Prostate gland (tissue), 2 donors: ENCODE measurements at regions not wholly inside any gene's neighbourhood (a gene's known extent, or its start where the extent isn't known, plus 50 kb on each side); places are given as distances from the start of the nearest gene placed in this dataset.

ENCODE experiments used
- POLR2A ChIP-seq: fragments of 450-650 bp; IDR thresholded peaks from one replicate; pipeline ENCODE4 v1.6.1; 2016; ENCODE audit warnings: antibody characterized with exemption, mild to moderate bottlenecking
- TF ChIP-seq, protein P1 (sequence below), 4 experiments: fragments of 200-600 bp in 2 of 4; fragments of 450-650 bp in 2 of 4; sonication (generic) in 2 of 4; IDR thresholded peaks; 1 replicate in 3 of 4; 2 replicates in 1 of 4; pipeline ENCODE4 v1.5.1; 2016 to 2019; ENCODE audit warnings: antibody characterized with exemption in 4 of 4, mild to moderate bottlenecking in 2 of 4, moderate library complexity in 2 of 4

DNA sequence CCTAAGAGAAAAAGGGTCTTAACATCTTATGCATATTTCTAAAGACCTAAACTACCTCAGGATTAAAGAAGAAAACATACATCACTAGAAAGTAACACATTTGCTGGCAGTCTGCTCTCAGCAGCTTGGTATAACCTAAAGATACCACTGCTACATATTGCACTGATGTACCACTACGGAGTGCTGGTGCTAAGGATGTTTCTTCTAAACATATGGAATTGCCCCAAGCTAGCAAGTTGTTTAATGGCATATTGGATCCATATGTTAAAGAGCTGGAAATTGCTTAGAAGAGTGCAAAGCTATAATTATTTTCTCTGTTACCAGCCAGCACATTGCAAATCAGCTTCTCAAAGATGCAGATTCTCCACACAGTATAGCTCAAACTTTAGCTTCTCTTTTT is 436.5 kb upstream of the GALNTL6 start:
- TF ChIP-seq, protein P1, sequence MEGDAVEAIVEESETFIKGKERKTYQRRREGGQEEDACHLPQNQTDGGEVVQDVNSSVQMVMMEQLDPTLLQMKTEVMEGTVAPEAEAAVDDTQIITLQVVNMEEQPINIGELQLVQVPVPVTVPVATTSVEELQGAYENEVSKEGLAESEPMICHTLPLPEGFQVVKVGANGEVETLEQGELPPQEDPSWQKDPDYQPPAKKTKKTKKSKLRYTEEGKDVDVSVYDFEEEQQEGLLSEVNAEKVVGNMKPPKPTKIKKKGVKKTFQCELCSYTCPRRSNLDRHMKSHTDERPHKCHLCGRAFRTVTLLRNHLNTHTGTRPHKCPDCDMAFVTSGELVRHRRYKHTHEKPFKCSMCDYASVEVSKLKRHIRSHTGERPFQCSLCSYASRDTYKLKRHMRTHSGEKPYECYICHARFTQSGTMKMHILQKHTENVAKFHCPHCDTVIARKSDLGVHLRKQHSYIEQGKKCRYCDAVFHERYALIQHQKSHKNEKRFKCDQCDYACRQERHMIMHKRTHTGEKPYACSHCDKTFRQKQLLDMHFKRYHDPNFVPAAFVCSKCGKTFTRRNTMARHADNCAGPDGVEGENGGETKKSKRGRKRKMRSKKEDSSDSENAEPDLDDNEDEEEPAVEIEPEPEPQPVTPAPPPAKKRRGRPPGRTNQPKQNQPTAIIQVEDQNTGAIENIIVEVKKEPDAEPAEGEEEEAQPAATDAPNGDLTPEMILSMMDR (IDR thresholded peaks at IDR 0.05) = no peak
- TF ChIP-seq POLR2A = no peak
